Ovary (tissue), 3 donors: ENCODE measurements at regions not wholly inside any gene's neighbourhood (a gene's known extent, or its start where the extent isn't known, plus 50 kb on each side); places are given as distances from the start of the nearest gene placed in this dataset.

Experiments used
- EP300 ChIP-seq: sonication (generic); formaldehyde crosslinking; IDR thresholded peaks from one replicate; pipeline ENCODE4 v1.6.1; 2017; ENCODE audit warnings: antibody characterized with exemption
- POLR2A ChIP-seq: fragments of 450-650 bp; IDR thresholded peaks from one replicate; pipeline ENCODE4 v1.6.1; 2017; ENCODE audit warnings: antibody characterized with exemption, mild to moderate bottlenecking, moderate library complexity
- TF ChIP-seq, protein P1 (sequence below), 3 donors: fragments of 450-650 bp in 2 of 3; fragments of 200-600 bp in 1 of 3; IDR thresholded peaks; one replicate each; pipeline versions ENCODE4 v1.5.1 to v1.8.0; 2016 to 2022; ENCODE audit warnings: antibody characterized with exemption in 3 of 3, mild to moderate bottlenecking in 1 of 3
- donor health status: DM: no; HTN: no; CAD: no.

DNA sequence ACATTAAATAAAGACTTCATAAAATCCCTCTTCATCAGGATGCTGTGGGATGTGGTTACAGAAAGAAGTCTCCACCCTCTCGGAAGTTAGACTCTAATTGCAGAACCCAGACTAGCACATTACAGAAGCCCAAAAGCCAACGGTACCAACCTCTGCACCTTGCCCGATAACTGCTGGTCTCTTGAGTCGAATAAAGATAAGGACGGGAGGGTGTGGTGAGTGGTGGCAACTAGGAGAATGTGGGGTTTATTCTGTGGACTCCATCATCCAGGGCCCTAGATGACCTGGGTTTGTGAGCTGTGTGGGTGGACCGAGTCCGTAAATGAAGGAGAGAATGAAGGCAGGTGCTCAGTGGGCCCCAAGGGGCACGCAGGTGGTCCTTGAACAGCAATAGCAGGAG is 462.8 kb upstream of the ID2 start:
- TF ChIP-seq, protein P1, sequence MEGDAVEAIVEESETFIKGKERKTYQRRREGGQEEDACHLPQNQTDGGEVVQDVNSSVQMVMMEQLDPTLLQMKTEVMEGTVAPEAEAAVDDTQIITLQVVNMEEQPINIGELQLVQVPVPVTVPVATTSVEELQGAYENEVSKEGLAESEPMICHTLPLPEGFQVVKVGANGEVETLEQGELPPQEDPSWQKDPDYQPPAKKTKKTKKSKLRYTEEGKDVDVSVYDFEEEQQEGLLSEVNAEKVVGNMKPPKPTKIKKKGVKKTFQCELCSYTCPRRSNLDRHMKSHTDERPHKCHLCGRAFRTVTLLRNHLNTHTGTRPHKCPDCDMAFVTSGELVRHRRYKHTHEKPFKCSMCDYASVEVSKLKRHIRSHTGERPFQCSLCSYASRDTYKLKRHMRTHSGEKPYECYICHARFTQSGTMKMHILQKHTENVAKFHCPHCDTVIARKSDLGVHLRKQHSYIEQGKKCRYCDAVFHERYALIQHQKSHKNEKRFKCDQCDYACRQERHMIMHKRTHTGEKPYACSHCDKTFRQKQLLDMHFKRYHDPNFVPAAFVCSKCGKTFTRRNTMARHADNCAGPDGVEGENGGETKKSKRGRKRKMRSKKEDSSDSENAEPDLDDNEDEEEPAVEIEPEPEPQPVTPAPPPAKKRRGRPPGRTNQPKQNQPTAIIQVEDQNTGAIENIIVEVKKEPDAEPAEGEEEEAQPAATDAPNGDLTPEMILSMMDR (IDR thresholded peaks at IDR 0.05), result no peak
- TF ChIP-seq EP300 (no peak), POLR2A (no peak)
